SK-N-SH treated with all-trans-retinoic acid at 6 μM for 48 hours (cell line): ENCODE measurements at regions not wholly inside any gene's neighbourhood (a gene's known extent, or its start where the extent isn't known, plus 50 kb on each side); places are given as distances from the start of the nearest gene placed in this dataset.

Source experiments
- ATAC-seq: fragments of 200-7000 bp; cut with Tn5 transposase; 3 replicates; pipeline ENCODE4 v1.9.1; 2020; ENCODE audit warnings: mild to moderate bottlenecking, moderate library complexity
- ARNTL ChIP-seq: fragments of 450-650 bp; formaldehyde crosslinking; IDR thresholded peaks from 2 replicates; pipeline ENCODE4 v1.5.0; 2020; ENCODE audit warnings: low read depth, mild to moderate bottlenecking, moderate library complexity, borderline replicate concordance
- BACH2 ChIP-seq: fragments of 250-450 bp; sonication (Bioruptor Pico); IDR thresholded peaks from 2 replicates; pipeline ENCODE4 v1.9.0; 2021; ENCODE audit warnings: mild to moderate bottlenecking, borderline replicate concordance
- CSDC2 ChIP-seq: fragments of 250-450 bp; sonication (Bioruptor Pico); IDR thresholded peaks from 2 replicates; pipeline ENCODE4 v1.5.0; 2020; ENCODE audit warnings: mild to moderate bottlenecking, moderate library complexity
- CSRNP3 ChIP-seq: fragments of 250-450 bp; sonication (Bioruptor Pico); IDR thresholded peaks from 2 replicates; pipeline ENCODE4 v1.5.1; 2021; ENCODE audit warnings: mild to moderate bottlenecking, moderate library complexity
- ESRRG ChIP-seq: fragments of 250-450 bp; sonication (Bioruptor Pico); IDR thresholded peaks from 2 replicates; pipeline ENCODE4 v1.6.1; 2021; ENCODE audit warnings: mild to moderate bottlenecking
- GLIS3 ChIP-seq: fragments of 250-450 bp; sonication (Bioruptor Pico); IDR thresholded peaks from 2 replicates; pipeline ENCODE4 v1.5.0; 2020; ENCODE audit warnings: mild to moderate bottlenecking, moderate library complexity
- ISL1 ChIP-seq: fragments of 250-450 bp; sonication (Bioruptor Pico); IDR thresholded peaks from 2 replicates; pipeline ENCODE4 v2.1.2; 2022; ENCODE audit warnings: mild to moderate bottlenecking, moderate library complexity
- OSR1 ChIP-seq: fragments of 250-450 bp; sonication (Bioruptor Pico); IDR thresholded peaks from 2 replicates; pipeline ENCODE4 v1.8.0; 2022; ENCODE audit warnings: moderate library complexity, mild to moderate bottlenecking, inconsistent platforms
- PATZ1 ChIP-seq: fragments of 250-450 bp; sonication (Bioruptor Pico); IDR thresholded peaks from 2 replicates; pipeline ENCODE4 v1.8.0; 2020; ENCODE audit warnings: mild to moderate bottlenecking, moderate library complexity, borderline replicate concordance
- PPARA ChIP-seq: fragments of 250-450 bp; sonication (Bioruptor Pico); IDR thresholded peaks from 2 replicates; pipeline ENCODE4 v1.5.0; 2020; ENCODE audit warnings: mild to moderate bottlenecking, borderline replicate concordance
- RARB ChIP-seq: fragments of 250-450 bp; sonication (Bioruptor Pico); IDR thresholded peaks from 2 replicates; pipeline ENCODE4 v1.8.0; 2021; ENCODE audit warnings: mild to moderate bottlenecking, moderate library complexity
- SNAI2 ChIP-seq: fragments of 250-450 bp; sonication (Bioruptor Pico); IDR thresholded peaks from 2 replicates; pipeline ENCODE4 v1.5.0; 2020; ENCODE audit warnings: mild to moderate bottlenecking, moderate library complexity
- TCF4 ChIP-seq: fragments of 250-450 bp; sonication (Bioruptor Pico); IDR thresholded peaks from 2 replicates; pipeline ENCODE4 v1.8.0; 2021; ENCODE audit warnings: mild to moderate bottlenecking, moderate library complexity, borderline replicate concordance
- TOX ChIP-seq: fragments of 250-450 bp; sonication (Bioruptor Pico); IDR thresholded peaks from 2 replicates; pipeline ENCODE4 v1.8.0; 2021; ENCODE audit warnings: mild to moderate bottlenecking, moderate library complexity, borderline replicate concordance
- ZC3H10 ChIP-seq: fragments of 250-450 bp; sonication (Bioruptor Pico); IDR thresholded peaks from 2 replicates; pipeline ENCODE4 v1.5.1; 2021; ENCODE audit warnings: mild to moderate bottlenecking, moderate library complexity
- ZFP3 ChIP-seq: fragments of 250-450 bp; sonication (Bioruptor Pico); IDR thresholded peaks from 2 replicates; pipeline ENCODE4 v1.5.0; 2020; ENCODE audit warnings: mild to moderate bottlenecking, moderate library complexity
- ZFP30 ChIP-seq: fragments of 450-650 bp; formaldehyde crosslinking; IDR thresholded peaks from 2 replicates; pipeline ENCODE4 v1.5.0; 2022; ENCODE audit warnings: mild to moderate bottlenecking, moderate library complexity
- ZNF565 ChIP-seq: fragments of 450-650 bp; formaldehyde crosslinking; conservative IDR thresholded peaks from 2 replicates; pipeline ENCODE4 v1.5.0; 2020; ENCODE audit warnings: low read depth, mild to moderate bottlenecking, moderate library complexity
- ZNF70 ChIP-seq: fragments of 450-650 bp; formaldehyde crosslinking; IDR thresholded peaks from 2 replicates; pipeline ENCODE4 v1.5.0; 2020; ENCODE audit warnings: mild to moderate bottlenecking, moderate library complexity
- ZNF8 ChIP-seq: fragments of 450-650 bp; formaldehyde crosslinking; IDR thresholded peaks from 2 replicates; pipeline ENCODE4 v1.5.0; 2020; ENCODE audit warnings: mild to moderate bottlenecking, moderate library complexity
- TF ChIP-seq, protein P1 (sequence below): fragments of 250-450 bp; sonication (Bioruptor Pico); IDR thresholded peaks from 2 replicates; pipeline ENCODE4 v1.5.0; 2020; ENCODE audit warnings: mild to moderate bottlenecking, moderate library complexity
- TF ChIP-seq, protein P2 (sequence below): fragments of 250-450 bp; sonication (Bioruptor Pico); IDR thresholded peaks from 2 replicates; pipeline ENCODE4 v1.8.0; 2021; ENCODE audit warnings: low read depth, mild to moderate bottlenecking, moderate library complexity, borderline replicate concordance
- TF ChIP-seq, protein P3 (sequence below): fragments of 250-450 bp; sonication (Bioruptor Pico); IDR thresholded peaks from 2 replicates; pipeline ENCODE4 v1.5.1; 2020; ENCODE audit warnings: low read depth, mild to moderate bottlenecking, moderate library complexity

- TF ChIP-seq CSRNP3 (CRISPR knock-in tag) (no peak), SNAI2 (no peak), TCF4 (CRISPR knock-in tag) (no peak), ARNTL (CRISPR knock-in tag) (no peak)
Observed at GRCh38 chr16:54798267-54798666, 132.4 kb upstream of the IRX5 start (continued).

DNA sequence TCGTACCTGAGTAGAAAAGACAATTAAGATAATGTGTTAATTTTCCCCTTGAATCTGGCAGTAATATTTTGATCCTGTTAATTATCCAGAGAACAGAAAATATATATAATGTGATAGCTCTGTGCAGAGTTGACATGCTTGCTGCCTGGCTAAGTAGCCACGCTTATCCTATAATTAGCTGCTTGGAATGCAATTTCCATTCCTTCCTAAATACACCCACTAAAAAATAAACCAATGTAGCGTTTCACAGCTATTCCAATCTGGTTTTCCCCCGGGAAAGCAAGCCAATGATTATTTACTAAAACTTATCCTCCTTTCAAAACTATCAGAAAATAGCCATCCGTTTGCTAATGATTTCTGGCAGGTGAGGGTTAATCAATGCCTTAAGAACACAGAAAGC, 134.5 kb upstream of the IRX5 start:
- no peak for ATAC-seq
- TF ChIP-seq ZNF70 (CRISPR knock-in tag) = no peak
- TF ChIP-seq ZFP30 (CRISPR knock-in tag) = no peak
- TF ChIP-seq PPARA = no peak
- no peak for TF ChIP-seq ESRRG (CRISPR knock-in tag)
- no peak for TF ChIP-seq TOX (CRISPR knock-in tag)
- no peak for TF ChIP-seq GLIS3 (CRISPR knock-in tag)
- no peak for TF ChIP-seq ZNF565 (CRISPR knock-in tag)
- no peak for TF ChIP-seq BACH2 (CRISPR knock-in tag)
- TF ChIP-seq RARB (CRISPR knock-in tag) = no peak
- TF ChIP-seq SNAI2 = no peak
- no peak for TF ChIP-seq CSDC2 (CRISPR knock-in tag)
- TF ChIP-seq ZC3H10 (CRISPR knock-in tag) = no peak
- TF ChIP-seq, protein P1, sequence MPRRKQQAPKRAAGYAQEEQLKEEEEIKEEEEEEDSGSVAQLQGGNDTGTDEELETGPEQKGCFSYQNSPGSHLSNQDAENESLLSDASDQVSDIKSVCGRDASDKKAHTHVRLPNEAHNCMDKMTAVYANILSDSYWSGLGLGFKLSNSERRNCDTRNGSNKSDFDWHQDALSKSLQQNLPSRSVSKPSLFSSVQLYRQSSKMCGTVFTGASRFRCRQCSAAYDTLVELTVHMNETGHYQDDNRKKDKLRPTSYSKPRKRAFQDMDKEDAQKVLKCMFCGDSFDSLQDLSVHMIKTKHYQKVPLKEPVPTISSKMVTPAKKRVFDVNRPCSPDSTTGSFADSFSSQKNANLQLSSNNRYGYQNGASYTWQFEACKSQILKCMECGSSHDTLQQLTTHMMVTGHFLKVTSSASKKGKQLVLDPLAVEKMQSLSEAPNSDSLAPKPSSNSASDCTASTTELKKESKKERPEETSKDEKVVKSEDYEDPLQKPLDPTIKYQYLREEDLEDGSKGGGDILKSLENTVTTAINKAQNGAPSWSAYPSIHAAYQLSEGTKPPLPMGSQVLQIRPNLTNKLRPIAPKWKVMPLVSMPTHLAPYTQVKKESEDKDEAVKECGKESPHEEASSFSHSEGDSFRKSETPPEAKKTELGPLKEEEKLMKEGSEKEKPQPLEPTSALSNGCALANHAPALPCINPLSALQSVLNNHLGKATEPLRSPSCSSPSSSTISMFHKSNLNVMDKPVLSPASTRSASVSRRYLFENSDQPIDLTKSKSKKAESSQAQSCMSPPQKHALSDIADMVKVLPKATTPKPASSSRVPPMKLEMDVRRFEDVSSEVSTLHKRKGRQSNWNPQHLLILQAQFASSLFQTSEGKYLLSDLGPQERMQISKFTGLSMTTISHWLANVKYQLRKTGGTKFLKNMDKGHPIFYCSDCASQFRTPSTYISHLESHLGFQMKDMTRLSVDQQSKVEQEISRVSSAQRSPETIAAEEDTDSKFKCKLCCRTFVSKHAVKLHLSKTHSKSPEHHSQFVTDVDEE (CRISPR knock-in tag) = no peak
- TF ChIP-seq, protein P2, sequence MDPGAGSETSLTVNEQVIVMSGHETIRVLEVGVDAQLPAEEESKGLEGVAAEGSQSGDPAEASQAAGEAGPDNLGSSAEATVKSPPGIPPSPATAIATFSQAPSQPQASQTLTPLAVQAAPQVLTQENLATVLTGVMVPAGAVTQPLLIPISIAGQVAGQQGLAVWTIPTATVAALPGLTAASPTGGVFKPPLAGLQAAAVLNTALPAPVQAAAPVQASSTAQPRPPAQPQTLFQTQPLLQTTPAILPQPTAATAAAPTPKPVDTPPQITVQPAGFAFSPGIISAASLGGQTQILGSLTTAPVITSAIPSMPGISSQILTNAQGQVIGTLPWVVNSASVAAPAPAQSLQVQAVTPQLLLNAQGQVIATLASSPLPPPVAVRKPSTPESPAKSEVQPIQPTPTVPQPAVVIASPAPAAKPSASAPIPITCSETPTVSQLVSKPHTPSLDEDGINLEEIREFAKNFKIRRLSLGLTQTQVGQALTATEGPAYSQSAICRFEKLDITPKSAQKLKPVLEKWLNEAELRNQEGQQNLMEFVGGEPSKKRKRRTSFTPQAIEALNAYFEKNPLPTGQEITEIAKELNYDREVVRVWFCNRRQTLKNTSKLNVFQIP = no peak
- TF ChIP-seq OSR1 = no peak
- TF ChIP-seq ARNTL (CRISPR knock-in tag) = no peak
- TF ChIP-seq, all 23 proteins: peak for 0

DNA sequence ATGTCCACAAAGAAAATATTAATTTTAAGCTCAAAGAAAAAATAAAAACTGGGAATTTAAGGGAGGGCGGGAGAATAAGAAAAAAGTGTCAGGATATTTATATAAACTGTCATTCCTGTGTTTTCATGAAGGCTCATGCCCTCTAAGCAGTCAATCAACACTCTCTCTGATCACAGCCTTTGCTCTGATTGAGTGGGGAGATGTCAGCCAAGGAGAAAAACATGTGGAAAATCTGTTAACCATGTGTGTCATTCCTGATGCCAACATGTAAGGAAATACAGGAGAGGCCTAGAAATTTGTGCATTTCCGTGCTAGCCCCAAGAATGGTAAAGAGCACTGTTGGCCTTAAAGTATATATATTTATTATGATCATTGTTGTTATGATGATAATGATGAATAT, 137.9 kb upstream of the IRX5 start:
- no peak for ATAC-seq
- TF ChIP-seq ZNF8 (CRISPR knock-in tag) (no peak), ISL1 (CRISPR knock-in tag) (no peak), ESRRG (CRISPR knock-in tag) (no peak), CSDC2 (CRISPR knock-in tag) (no peak), ZFP3 (CRISPR knock-in tag) (no peak), ZC3H10 (CRISPR knock-in tag) (no peak), ARNTL (CRISPR knock-in tag) (no peak), RARB (CRISPR knock-in tag) (no peak)

- TF ChIP-seq ESRRG (CRISPR knock-in tag) = no peak
- no peak for TF ChIP-seq TOX (CRISPR knock-in tag)
- TF ChIP-seq ZFP30 (CRISPR knock-in tag) = no peak
- no peak for TF ChIP-seq TCF4 (CRISPR knock-in tag)
- no peak for TF ChIP-seq SNAI2
- no peak for TF ChIP-seq PPARA
- TF ChIP-seq ZFP3 (CRISPR knock-in tag) = no peak
- TF ChIP-seq CSRNP3 (CRISPR knock-in tag) = no peak
- no peak for TF ChIP-seq ZNF8 (CRISPR knock-in tag)
- no peak for TF ChIP-seq ZC3H10 (CRISPR knock-in tag)
- no peak for TF ChIP-seq PATZ1
- TF ChIP-seq BACH2 (CRISPR knock-in tag) = no peak
- TF ChIP-seq CSDC2 (CRISPR knock-in tag) = no peak
- no peak for TF ChIP-seq ISL1 (CRISPR knock-in tag)
- TF ChIP-seq ZNF70 (CRISPR knock-in tag) = no peak
- TF ChIP-seq, protein P3, sequence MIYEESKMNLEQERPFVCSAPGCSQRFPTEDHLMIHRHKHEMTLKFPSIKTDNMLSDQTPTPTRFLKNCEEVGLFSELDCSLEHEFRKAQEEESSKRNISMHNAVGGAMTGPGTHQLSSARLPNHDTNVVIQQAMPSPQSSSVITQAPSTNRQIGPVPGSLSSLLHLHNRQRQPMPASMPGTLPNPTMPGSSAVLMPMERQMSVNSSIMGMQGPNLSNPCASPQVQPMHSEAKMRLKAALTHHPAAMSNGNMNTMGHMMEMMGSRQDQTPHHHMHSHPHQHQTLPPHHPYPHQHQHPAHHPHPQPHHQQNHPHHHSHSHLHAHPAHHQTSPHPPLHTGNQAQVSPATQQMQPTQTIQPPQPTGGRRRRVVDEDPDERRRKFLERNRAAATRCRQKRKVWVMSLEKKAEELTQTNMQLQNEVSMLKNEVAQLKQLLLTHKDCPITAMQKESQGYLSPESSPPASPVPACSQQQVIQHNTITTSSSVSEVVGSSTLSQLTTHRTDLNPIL (CRISPR knock-in tag) = no peak
- TF ChIP-seq OSR1 = no peak
- TF ChIP-seq RARB (CRISPR knock-in tag) = no peak
- no peak for TF ChIP-seq ZNF565 (CRISPR knock-in tag)
Observed at GRCh38 chr16:54787045-54787444, 143.6 kb upstream of the IRX5 start.

More at GRCh38 chr16:54787045-54787444, 143.6 kb upstream of the IRX5 start:
- ATAC-seq = no peak
